ENCODE measurements at regions not wholly inside any gene's neighbourhood (a gene's known extent, or its start where the extent isn't known, plus 50 kb on each side); places are given as distances from the start of the nearest gene placed in this dataset.

DNA sequence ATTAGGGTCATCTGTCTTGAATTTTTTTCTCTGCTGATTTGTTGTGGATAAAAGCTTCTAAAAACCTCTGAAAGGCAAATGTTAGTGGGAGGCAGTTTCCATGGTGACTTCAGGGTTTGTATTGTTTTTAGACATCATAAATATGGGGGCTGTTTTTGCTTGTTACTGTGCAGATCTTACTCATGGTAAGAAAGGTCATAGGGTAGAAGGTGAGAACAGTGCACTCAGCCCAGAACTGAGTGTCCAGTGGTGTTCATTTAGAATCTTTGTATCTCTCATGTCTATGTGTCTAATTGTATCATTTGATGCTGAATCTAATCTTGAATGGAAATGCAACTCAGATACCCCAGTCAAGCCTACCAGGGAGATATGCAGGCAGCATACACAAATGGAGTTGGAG, 609.8 kb downstream of the ZNF674 start:
- no peak overlapping the region for H3K4me3 ChIP-seq (ENCODE audit: low read depth, low read length)
- DNase-seq (ENCODE audit: low read depth): no peak
- TF ChIP-seq POLR2A (IDR thresholded peaks at IDR 0.05; ENCODE audit: extremely low read depth, insufficient read length): no peak

- no peak overlapping the region for H3K4me3 ChIP-seq (ENCODE audit: low read depth, low read length)
- TF ChIP-seq MYC (IDR thresholded peaks at IDR 0.05; ENCODE audit: low read depth, low read length) (no peak), POLR2A (IDR thresholded peaks at IDR 0.05; ENCODE audit: extremely low read depth, insufficient read length) (no peak), CTCF (IDR thresholded peaks at IDR 0.05; ENCODE audit: low read depth, low read length) (no peak)
- no peak for DNase-seq (ENCODE audit: low read depth)
Measured at GRCh38 chrX:45912316-45912715, 632.9 kb downstream of the ZNF674 start.

GRCh38 chrX:45907786-45908185, 637.4 kb downstream of the ZNF674 start:
- DNase-seq (ENCODE audit: low read depth): no peak
- no peak for TF ChIP-seq POLR2A (IDR thresholded peaks at IDR 0.05; ENCODE audit: extremely low read depth, insufficient read length)
- TF ChIP-seq CTCF (IDR thresholded peaks at IDR 0.05; ENCODE audit: low read depth, low read length): no peak
- TF ChIP-seq MAX (IDR thresholded peaks at IDR 0.05; ENCODE audit: low read depth, low read length): no peak
- TF ChIP-seq MYC (IDR thresholded peaks at IDR 0.05; ENCODE audit: low read depth, low read length): no peak
- no peak overlapping the region for H3K4me3 ChIP-seq (ENCODE audit: low read depth, low read length)

DNA sequence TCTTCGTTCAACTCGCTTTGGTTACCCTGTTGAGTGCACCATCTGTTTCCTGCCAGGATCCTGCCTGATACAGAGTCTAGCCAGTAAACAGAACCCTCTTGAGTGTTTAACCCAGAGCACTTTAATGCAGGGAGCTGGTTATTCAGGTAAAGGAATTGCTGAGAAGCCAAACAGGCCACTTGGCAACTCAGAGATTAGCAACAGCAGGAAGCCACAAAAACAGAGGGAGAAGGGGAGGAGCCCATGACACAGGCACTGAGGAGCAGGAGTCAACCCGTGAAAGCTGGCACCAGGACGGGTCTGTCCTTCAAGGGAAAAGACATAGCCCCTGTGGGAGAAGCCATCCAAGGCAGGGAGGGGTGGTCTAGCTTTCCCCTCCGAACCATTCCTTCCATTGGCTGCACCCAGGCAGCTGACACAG, 641.4 kb downstream of the ZNF674 start:
- no peak overlapping the region for H3K4me3 ChIP-seq (ENCODE audit: low read depth, low read length)
- TF ChIP-seq CTCF (IDR thresholded peaks at IDR 0.05; ENCODE audit: low read depth, low read length) (no peak), MAX (IDR thresholded peaks at IDR 0.05; ENCODE audit: low read depth, low read length) (no peak), MYC (IDR thresholded peaks at IDR 0.05; ENCODE audit: low read depth, low read length) (no peak), POLR2A (IDR thresholded peaks at IDR 0.05; ENCODE audit: extremely low read depth, insufficient read length) (no peak)
- DNase-seq (ENCODE audit: low read depth): no peak

- no peak overlapping the region for H3K4me3 ChIP-seq (ENCODE audit: low read depth, low read length)
- no peak for DNase-seq (ENCODE audit: low read depth)
- TF ChIP-seq POLR2A (IDR thresholded peaks at IDR 0.05; ENCODE audit: extremely low read depth, insufficient read length) (no peak), CTCF (IDR thresholded peaks at IDR 0.05; ENCODE audit: low read depth, low read length) (no peak), MYC (IDR thresholded peaks at IDR 0.05; ENCODE audit: low read depth, low read length) (no peak), MAX (IDR thresholded peaks at IDR 0.05; ENCODE audit: low read depth, low read length) (no peak)
Measured at GRCh38 chrX:45900766-45901615, 644.2 kb downstream of the ZNF674 start.

DNA sequence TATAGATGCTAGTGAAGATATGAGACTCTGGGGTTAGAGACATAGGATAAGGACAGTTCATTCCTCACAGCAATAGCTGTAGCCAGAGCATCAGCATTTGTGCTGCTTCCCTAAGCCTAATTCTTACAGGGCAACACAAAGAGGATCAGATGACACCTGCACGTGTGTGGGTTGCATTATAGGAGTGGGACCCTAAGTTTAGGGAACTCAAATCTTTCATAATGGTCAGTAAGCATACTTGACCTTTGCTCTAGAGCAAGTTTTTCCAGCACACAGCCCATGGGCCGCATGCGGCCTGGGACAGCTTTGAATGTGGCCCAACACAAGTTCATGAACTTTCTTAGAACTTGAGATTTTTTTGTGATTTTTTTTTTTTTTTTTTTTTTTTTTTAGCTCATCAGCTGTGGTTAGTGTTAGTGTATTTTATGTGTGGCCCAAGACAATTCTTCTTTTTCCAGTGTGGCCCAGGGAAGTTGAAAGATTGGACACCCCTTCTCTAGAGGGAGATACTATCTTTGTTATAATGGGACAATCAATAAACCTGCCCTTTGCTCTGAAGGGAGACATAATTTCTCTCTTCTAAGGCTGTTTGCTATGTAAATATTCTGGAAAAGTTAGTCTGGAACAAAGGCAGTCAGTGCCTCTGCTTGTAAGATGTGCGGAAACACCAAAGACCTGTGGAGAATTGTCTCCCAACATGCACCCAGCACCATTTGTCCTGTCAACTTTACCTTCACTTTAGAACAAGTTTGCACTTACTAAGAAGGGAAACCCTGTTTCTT, 650.2 kb downstream of the ZNF674 start:
- TF ChIP-seq POLR2A (IDR thresholded peaks at IDR 0.05; ENCODE audit: extremely low read depth, insufficient read length) (no peak), MAX (IDR thresholded peaks at IDR 0.05; ENCODE audit: low read depth, low read length) (no peak), CTCF (IDR thresholded peaks at IDR 0.05; ENCODE audit: low read depth, low read length) (no peak), MYC (IDR thresholded peaks at IDR 0.05; ENCODE audit: low read depth, low read length) (no peak)
- H3K4me3 ChIP-seq (ENCODE audit: low read depth, low read length): no peak overlapping the region
- DNase-seq (ENCODE audit: low read depth): no peak

All from NB4 (cell line).